H1 (cell line): ENCODE measurements at regions not wholly inside any gene's neighbourhood (a gene's known extent, or its start where the extent isn't known, plus 50 kb on each side); places are given as distances from the start of the nearest gene placed in this dataset.

ENCODE experiments used
- MAFK ChIP-seq: IDR thresholded peaks from 2 replicates; pipeline ENCODE4 v1.6.1; 2012; ENCODE audit warnings: low read depth, mild to moderate bottlenecking, improper control_type of control experiment, low read length
- TBP ChIP-seq: IDR thresholded peaks from 2 replicates; pipeline ENCODE4 v1.6.1; 2011; ENCODE audit warnings: low read depth, low read length, improper control_type of control experiment
- ZNF274 ChIP-seq: IDR thresholded peaks from 2 replicates; pipeline ENCODE4 v1.7.0; 2012; ENCODE audit warnings: low read length, borderline replicate concordance; ENCODE audit errors: extremely low read depth

DNA sequence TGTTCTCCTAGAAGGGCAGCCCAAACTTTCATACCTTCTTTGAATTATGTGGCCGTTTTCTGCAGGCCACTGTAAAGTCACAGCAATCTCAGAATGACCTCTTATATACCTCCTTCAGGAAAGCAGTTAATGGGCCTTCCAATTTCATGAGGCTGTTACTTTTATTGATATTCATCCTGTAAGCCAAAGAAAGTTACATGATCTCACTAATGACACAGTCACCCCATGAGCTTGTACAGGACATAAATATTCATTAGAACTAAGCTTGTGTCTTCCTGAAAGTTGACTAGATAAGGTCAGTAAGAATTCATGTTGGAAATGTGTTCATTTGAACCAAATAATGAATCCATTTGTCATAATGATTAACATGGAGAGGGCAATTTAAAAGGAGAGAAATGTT is 283.1 kb upstream of the NWD2 start (continued):
- TF ChIP-seq TBP (no peak), MAFK (no peak), ZNF274 (no peak)
